ENCODE measurements at regions not wholly inside any gene's neighbourhood (a gene's known extent, or its start where the extent isn't known, plus 50 kb on each side); places are given as distances from the start of the nearest gene placed in this dataset.

DNA sequence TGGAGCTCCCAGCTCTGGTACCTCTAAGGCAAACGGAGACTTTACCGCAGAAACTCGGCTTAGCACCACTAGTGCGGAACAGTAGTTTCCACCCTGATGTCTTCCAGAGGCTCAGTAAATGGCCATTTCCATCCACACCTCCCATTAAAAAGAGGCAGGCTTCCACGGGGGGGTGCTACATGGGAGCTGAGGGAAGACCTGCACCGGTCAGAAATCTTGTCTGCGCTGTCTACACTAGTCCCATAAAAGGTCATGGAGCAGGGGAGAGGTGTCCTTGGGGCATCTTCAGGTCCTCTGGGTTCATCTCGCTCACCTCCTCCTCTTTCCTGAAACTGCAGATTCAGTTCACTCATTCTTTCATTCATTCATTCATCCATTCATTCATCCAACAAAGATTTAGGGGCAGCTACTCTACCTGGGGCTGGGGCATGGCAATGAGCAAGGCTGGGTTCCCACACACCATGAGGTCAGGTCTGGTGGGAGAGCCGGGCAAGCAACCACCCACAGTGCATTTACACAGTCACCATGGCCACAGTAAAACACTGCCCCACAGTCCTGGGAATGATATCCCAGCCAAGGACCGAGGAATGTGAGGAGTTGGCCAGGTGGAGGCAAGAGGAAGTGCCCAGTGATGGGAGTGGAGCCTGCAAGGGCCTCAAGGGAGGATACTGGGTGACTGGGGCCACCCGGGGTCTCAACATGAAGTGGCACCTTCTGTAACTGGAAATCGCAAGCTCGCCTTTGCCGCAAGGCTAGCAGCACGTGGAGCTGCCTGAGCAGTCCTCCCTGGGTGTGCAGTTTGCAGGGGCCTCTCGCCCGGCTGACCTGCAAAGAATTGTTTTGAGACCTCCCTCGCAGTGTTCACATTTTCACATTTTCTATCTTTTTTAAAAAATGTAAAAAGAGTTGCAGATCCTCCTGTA, 180.2 kb upstream of the RAB6C start:
- TF ChIP-seq EZH2phosphoT487 (IDR thresholded peaks at IDR 0.05; ENCODE audit: low read length) (no peak), EZH2 (optimal IDR thresholded peaks at IDR 0.05; ENCODE audit: low read depth, low read length) (no peak)
- TF ChIP-seq, protein P1, sequence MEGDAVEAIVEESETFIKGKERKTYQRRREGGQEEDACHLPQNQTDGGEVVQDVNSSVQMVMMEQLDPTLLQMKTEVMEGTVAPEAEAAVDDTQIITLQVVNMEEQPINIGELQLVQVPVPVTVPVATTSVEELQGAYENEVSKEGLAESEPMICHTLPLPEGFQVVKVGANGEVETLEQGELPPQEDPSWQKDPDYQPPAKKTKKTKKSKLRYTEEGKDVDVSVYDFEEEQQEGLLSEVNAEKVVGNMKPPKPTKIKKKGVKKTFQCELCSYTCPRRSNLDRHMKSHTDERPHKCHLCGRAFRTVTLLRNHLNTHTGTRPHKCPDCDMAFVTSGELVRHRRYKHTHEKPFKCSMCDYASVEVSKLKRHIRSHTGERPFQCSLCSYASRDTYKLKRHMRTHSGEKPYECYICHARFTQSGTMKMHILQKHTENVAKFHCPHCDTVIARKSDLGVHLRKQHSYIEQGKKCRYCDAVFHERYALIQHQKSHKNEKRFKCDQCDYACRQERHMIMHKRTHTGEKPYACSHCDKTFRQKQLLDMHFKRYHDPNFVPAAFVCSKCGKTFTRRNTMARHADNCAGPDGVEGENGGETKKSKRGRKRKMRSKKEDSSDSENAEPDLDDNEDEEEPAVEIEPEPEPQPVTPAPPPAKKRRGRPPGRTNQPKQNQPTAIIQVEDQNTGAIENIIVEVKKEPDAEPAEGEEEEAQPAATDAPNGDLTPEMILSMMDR (IDR thresholded peaks at IDR 0.05; ENCODE audit: low read length) = no peak
- Histone ChIP-seq H3K4me2 (ENCODE audit: low read depth, low read length) (no peak overlapping the region), H2AFZ (ENCODE audit: low read length) (no peak overlapping the region), H3K79me2 (ENCODE audit: low read length) (no peaks in the 10 kb centered on the region), H3K27me3 (replicated peaks; ENCODE audit: insufficient read depth, low read length) (no peaks in the 10 kb centered on the region), H3F3A (ENCODE audit: insufficient read depth, low read length) (no peaks in the 10 kb centered on the region), H4K20me1 (ENCODE audit: insufficient read depth, low read length) (no peaks in the 10 kb centered on the region), H3K4me3 (ENCODE audit: low read length) (no peak overlapping the region), H3K4me1 (ENCODE audit: low read length) (no peaks in the 10 kb centered on the region), H3K9me2 (replicated peaks; ENCODE audit: insufficient read depth, low read length) (no peaks in the 10 kb centered on the region), H3K9ac (ENCODE audit: low read length) (no peak overlapping the region), H3K36me3 (replicated peaks; ENCODE audit: insufficient read depth, low read length) (no peaks in the 10 kb centered on the region), H3K9me3 (replicated peaks; ENCODE audit: insufficient read depth, low read length) (no peaks in the 10 kb centered on the region), H3K27ac (ENCODE audit: low read length) (no peak overlapping the region)
- no peak for DNase-seq

DNA sequence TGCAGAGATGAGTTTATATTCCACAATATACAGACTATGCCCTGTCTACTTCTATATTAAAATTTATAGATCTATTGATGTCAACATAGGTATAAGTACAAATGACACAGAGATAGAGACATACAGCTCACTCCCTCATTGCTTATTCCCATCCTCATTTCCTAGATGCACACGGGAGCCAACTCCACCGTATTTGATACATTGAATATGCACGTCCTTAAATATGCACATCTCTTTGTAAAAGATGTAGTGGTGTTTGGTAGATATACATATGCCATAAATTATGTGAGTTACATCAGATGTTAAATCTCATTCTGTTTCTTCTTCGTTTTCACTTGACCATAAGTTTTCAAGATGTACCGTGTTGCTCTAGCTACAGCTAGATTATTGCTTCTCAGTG, 179.2 kb upstream of the RAB6C start:
- Histone ChIP-seq H3K79me2 (ENCODE audit: low read length) (no peaks in the 10 kb centered on the region), H3K9me3 (replicated peaks; ENCODE audit: insufficient read depth, low read length) (no peaks in the 10 kb centered on the region), H3K4me2 (ENCODE audit: low read depth, low read length) (no peak overlapping the region), H2AFZ (ENCODE audit: low read length) (no peak overlapping the region), H3K4me1 (ENCODE audit: low read length) (no peaks in the 10 kb centered on the region), H3K4me3 (ENCODE audit: low read length) (no peak overlapping the region), H3K9ac (ENCODE audit: low read length) (no peak overlapping the region), H3K9me2 (replicated peaks; ENCODE audit: insufficient read depth, low read length) (no peaks in the 10 kb centered on the region), H3K36me3 (replicated peaks; ENCODE audit: insufficient read depth, low read length) (no peaks in the 10 kb centered on the region), H3K27ac (ENCODE audit: low read length) (no peak overlapping the region), H4K20me1 (ENCODE audit: insufficient read depth, low read length) (no peaks in the 10 kb centered on the region), H3K27me3 (replicated peaks; ENCODE audit: insufficient read depth, low read length) (no peaks in the 10 kb centered on the region), H3F3A (ENCODE audit: insufficient read depth, low read length) (no peaks in the 10 kb centered on the region)
- TF ChIP-seq, protein P1 (IDR thresholded peaks at IDR 0.05; ENCODE audit: low read length) = no peak
- TF ChIP-seq EZH2 (optimal IDR thresholded peaks at IDR 0.05; ENCODE audit: low read depth, low read length) (no peak), EZH2phosphoT487 (IDR thresholded peaks at IDR 0.05; ENCODE audit: low read length) (no peak)
- DNase-seq = no peak

DNA sequence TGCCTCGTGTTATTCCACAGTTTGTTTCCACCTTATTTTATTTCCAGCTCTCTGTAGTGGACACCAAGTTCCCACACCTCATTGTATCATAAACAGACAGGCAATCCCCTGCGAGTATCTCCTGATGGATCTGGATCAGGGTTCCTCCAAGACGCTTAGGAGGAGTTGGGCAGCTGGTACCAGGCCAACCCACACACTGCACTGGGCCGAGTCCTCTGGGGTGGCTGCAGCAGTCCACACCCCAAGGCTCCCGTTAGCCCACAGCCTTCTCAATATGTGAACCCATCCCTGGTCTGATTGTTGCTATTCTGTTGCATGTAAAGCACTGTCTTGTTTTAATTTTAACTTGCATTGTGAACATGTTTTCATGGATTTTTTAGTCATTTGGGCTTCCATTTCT, 178.8 kb upstream of the RAB6C start:
- no peaks in the 10 kb centered on the region for H3F3A ChIP-seq (ENCODE audit: insufficient read depth, low read length)
- no peaks in the 10 kb centered on the region for H3K4me1 ChIP-seq (ENCODE audit: low read length)
- H3K79me2 ChIP-seq (ENCODE audit: low read length) = no peaks in the 10 kb centered on the region
- TF ChIP-seq EZH2phosphoT487 (IDR thresholded peaks at IDR 0.05; ENCODE audit: low read length) (no peak), EZH2 (optimal IDR thresholded peaks at IDR 0.05; ENCODE audit: low read depth, low read length) (no peak)
- TF ChIP-seq, protein P1 (IDR thresholded peaks at IDR 0.05; ENCODE audit: low read length) = no peak
- no peaks in the 10 kb centered on the region for H3K27me3 ChIP-seq (replicated peaks; ENCODE audit: insufficient read depth, low read length)
- H3K9me2 ChIP-seq (replicated peaks; ENCODE audit: insufficient read depth, low read length) = no peaks in the 10 kb centered on the region
- H2AFZ ChIP-seq (ENCODE audit: low read length) = no peak overlapping the region
- H3K36me3 ChIP-seq (replicated peaks; ENCODE audit: insufficient read depth, low read length) = no peaks in the 10 kb centered on the region
- H3K9me3 ChIP-seq (replicated peaks; ENCODE audit: insufficient read depth, low read length) = no peaks in the 10 kb centered on the region
- no peaks in the 10 kb centered on the region for H4K20me1 ChIP-seq (ENCODE audit: insufficient read depth, low read length)
- H3K27ac ChIP-seq (ENCODE audit: low read length) = no peak overlapping the region
- no peak overlapping the region for H3K4me2 ChIP-seq (ENCODE audit: low read depth, low read length)
- H3K4me3 ChIP-seq (ENCODE audit: low read length) = no peak overlapping the region
- no peak overlapping the region for H3K9ac ChIP-seq (ENCODE audit: low read length)
- no peak for DNase-seq
